ENCODE measurements at regions not wholly inside any gene's neighbourhood (a gene's known extent, or its start where the extent isn't known, plus 50 kb on each side); places are given as distances from the start of the nearest gene placed in this dataset.

DNA sequence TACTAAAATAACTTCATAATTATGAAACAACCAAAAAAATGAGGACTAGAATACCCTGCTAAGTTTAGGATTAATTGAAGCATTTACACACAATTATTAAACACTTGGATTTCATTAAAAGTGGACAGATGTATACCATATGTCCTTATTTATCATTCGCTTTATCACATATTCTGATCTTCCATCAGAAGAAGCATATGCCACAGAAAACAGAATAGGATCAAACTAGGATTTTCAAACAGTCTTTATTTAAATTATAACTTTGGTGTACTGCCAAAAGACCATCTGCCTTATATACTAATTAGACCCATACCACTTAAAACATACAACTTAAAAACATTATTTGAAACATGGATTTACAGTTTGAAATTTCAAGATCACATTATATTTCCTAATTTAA lies 727.1 kb upstream of the KLHL1 start:
- POLR2A ChIA-PET, result no interaction called here
- H3K4me1 Mint-ChIP-seq, result no peaks in the 10 kb centered on the region
- H3K4me3 Mint-ChIP-seq, result no peak overlapping the region
- no peak for DNase-seq
- H3K27me3 Mint-ChIP-seq, result no peaks in the 10 kb centered on the region
- CTCF ChIA-PET, result no interaction called here
- H3K27ac Mint-ChIP-seq, result no peak overlapping the region
- H3K36me3 Mint-ChIP-seq (ENCODE audit: low read depth), result no peaks in the 10 kb centered on the region
- H3K9me3 Mint-ChIP-seq, result no peaks in the 10 kb centered on the region

DNA sequence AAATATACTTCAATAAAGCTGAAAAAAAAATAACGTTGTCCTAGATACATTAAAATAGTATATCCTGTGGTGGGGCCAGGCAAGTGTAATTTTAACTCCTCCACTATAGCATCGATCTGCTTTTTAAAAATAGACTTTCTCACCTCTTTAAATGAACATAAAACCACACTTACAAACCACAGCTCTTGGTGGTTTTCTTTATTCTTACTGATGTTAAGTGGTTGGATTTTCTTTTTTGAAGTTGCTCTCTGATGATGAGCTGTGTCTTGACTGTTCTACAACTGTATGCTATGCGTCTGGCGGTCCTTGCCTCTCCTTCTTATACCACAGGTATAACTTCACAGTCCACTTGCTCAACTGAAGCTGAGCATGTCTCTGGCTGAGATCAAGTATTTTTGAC lies 721.5 kb upstream of the KLHL1 start:
- no peaks in the 10 kb centered on the region for H3K4me1 Mint-ChIP-seq
- ChIA-PET POLR2A (no interaction called here), CTCF (no interaction called here)
- DNase-seq, result no peak
- H3K36me3 Mint-ChIP-seq (ENCODE audit: low read depth), result no peaks in the 10 kb centered on the region
- H3K27me3 Mint-ChIP-seq, result no peaks in the 10 kb centered on the region
- H3K27ac Mint-ChIP-seq, result no peak overlapping the region
- peaks cover 2% of the 10 kb centered on the region for H3K9me3 Mint-ChIP-seq
- no peak overlapping the region for H3K4me3 Mint-ChIP-seq

DNA sequence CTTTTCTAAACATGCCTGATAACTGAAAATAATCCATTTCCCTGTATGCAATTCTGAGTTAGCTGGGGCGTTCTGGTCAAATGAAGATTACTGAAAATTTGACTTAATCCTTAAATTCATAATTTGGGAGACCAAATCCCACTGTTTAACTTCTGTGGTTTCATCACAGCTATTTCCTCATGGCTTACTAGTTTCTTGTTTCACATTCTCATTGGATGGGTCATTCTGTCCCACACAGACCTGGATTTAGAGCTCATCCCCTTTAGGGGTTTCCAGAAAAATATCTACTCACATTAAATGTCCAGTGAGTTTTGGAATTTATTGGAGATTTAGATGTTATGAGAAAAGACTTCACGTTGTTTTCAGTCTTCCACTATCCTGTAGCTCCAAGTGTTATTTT lies 709.3 kb upstream of the KLHL1 start:
- ChIA-PET POLR2A (no interaction called here), CTCF (interaction anchor here (1.8 kb wide), 1 partner anchor 19 kb away, joined by 4 read pairs; no protein-coding TSS in a partner anchor)
- Mint-ChIP-seq H3K27ac (no peak overlapping the region), H3K27me3 (no peaks in the 10 kb centered on the region), H3K4me1 (no peaks in the 10 kb centered on the region), H3K9me3 (peaks cover 2% of the 10 kb centered on the region), H3K4me3 (no peak overlapping the region), H3K36me3 (ENCODE audit: low read depth) (no peaks in the 10 kb centered on the region)
- DNase-seq, result no peak

DNA sequence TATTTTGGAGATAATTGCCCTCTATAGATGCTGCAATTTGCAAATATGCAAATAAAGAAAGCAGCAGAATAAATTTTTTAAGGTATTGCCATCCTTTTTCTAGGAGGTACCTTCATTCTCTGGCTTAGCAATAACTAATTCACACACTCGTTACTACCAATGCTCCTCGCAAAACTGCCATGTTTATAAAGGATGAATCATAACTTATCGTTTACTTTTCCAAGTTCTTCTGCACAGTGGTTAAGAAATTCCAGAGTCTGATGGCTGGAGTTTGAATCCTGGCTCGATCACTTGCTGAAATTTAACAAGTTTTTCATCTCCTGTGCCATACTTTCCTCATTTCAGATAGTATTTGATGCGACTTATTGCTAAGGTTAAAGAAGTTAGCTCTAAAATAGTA lies 708.6 kb upstream of the KLHL1 start:
- Mint-ChIP-seq H3K4me3 (no peak overlapping the region), H3K9me3 (peaks cover 2% of the 10 kb centered on the region), H3K27me3 (no peaks in the 10 kb centered on the region), H3K36me3 (ENCODE audit: low read depth) (no peaks in the 10 kb centered on the region), H3K4me1 (no peaks in the 10 kb centered on the region), H3K27ac (no peak overlapping the region)
- CTCF ChIA-PET, result no interaction called here
- POLR2A ChIA-PET, result no interaction called here
- DNase-seq, result no peak

DNA sequence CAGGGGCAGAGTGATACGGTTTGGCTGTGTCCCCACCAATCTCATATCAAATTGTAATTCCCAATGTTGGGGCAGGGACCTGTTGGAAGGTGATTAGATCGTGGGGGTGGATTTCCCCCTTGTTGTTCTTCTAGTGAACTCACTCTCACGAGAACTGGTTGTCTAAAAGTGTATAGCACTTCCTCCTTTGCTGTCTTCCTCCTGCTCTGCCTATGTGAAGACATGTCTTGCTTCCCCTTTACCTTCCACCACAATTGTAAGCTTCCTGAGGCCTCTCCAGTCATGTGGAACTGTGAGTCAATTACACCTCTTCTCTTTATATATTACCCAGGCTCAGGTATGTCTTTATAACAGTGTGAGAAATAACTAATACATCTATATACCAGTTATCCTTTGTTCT lies 706.4 kb upstream of the KLHL1 start:
- Mint-ChIP-seq H3K27me3 (no peaks in the 10 kb centered on the region), H3K4me1 (no peaks in the 10 kb centered on the region), H3K9me3 (peaks cover 2% of the 10 kb centered on the region), H3K4me3 (no peak overlapping the region), H3K27ac (no peak overlapping the region), H3K36me3 (ENCODE audit: low read depth) (no peaks in the 10 kb centered on the region)
- CTCF ChIA-PET, result no interaction called here
- POLR2A ChIA-PET, result no interaction called here
- DNase-seq, result no peak

DNA sequence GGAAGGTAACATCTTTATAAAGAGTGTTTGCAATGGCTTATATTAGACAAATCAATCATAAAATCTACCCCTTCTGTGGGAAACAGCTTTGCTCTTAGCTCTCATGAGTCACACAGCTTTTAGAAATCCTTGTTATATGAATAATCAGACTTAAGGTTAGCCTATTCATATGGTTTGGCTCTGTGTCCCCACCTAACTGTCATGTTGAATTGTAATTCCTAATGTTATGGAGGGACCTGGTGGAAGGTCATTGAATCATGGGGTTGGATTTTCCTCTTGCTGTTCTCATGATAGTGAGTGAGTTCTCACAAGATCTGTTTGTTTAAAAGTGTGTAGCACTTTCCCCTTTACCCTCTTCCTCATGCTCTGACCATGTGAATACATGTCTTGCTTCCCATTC lies 704.2 kb upstream of the KLHL1 start:
- no peaks in the 10 kb centered on the region for H3K36me3 Mint-ChIP-seq (ENCODE audit: low read depth)

DNA sequence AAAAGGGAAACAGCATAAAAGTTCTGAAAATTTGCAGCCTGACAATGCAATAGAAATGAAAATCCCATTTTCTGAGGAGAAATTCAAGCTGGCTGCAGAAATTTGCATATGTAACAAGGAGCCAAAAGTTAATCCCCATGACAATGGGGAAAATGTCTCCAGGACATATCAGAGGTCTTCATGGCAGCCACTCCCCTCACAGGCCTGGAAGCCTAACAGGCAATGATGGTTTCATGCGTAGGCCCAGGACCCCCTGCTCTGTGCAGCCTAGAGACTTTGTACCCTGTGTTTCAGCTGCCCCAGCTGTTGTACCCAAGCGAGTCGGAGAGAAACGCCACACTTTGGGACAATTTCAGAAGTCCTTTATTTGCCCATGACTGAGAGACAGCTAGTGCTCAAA lies 701.3 kb upstream of the KLHL1 start:
- no peaks in the 10 kb centered on the region for H3K4me1 Mint-ChIP-seq
- no peaks in the 10 kb centered on the region for H3K27me3 Mint-ChIP-seq
- CTCF ChIA-PET, result no interaction called here
- POLR2A ChIA-PET, result no interaction called here
- DNase-seq, result no peak
- H3K9me3 Mint-ChIP-seq, result peaks cover 5% of the 10 kb centered on the region
- H3K4me3 Mint-ChIP-seq, result no peak overlapping the region
- H3K27ac Mint-ChIP-seq, result no peak overlapping the region
- H3K36me3 Mint-ChIP-seq (ENCODE audit: low read depth), result no peaks in the 10 kb centered on the region

More for the DNA sequence above, 704.2 kb upstream of the KLHL1 start:
- H3K27me3 Mint-ChIP-seq, result no peaks in the 10 kb centered on the region
- no peaks in the 10 kb centered on the region for H3K4me1 Mint-ChIP-seq
- no peak overlapping the region for H3K27ac Mint-ChIP-seq
- ChIA-PET CTCF (no interaction called here), POLR2A (no interaction called here)
- H3K4me3 Mint-ChIP-seq, result no peak overlapping the region
- peaks cover 7% of the 10 kb centered on the region for H3K9me3 Mint-ChIP-seq
- no peak for DNase-seq

DNA sequence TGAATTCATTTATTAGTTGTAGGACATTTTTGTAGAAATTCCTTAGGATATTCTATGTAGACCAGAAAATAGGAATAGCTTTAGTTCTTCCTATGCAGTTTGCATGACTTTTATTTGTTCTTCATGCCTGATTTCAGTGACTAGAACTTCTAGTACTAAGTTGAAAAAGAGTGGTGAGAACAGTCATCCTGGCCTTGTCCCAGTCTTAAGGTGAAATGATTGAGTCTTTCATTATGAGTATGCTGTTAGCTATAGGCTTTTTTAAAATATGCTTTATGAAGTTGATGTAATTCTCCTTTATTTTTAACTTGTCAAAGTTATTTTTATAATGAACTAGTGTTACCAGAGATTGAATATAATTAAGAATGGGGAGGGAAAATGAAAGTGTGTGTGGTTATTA lies 690.1 kb upstream of the KLHL1 start:
- Mint-ChIP-seq H3K27ac (no peak overlapping the region), H3K27me3 (no peaks in the 10 kb centered on the region), H3K9me3 (no peaks in the 10 kb centered on the region), H3K4me1 (no peaks in the 10 kb centered on the region), H3K36me3 (ENCODE audit: low read depth) (no peaks in the 10 kb centered on the region), H3K4me3 (no peak overlapping the region)
- ChIA-PET POLR2A (no interaction called here), CTCF (no interaction called here)
- DNase-seq, result no peak

DNA sequence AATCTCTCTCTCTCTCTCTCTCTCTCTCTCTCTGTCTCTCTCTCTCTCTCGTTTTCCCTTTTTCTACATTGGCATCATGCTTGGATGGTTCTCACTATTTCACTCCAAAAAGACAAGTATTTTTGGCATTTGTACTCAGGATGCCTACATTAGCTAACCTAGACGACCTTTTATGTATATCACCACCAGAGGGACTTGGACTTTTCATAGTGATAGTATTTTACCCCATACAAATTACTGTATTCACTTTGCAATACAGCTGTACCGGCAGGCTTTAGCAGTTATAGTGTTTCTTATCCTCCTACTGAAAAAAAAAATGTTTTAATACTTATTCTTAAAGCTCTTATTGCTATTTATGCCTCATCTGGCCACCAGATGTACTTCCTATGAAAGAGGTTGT lies 687.2 kb upstream of the KLHL1 start:
- ChIA-PET POLR2A (no interaction called here), CTCF (interaction anchor here (0.7 kb wide), 1 partner anchor 1207 kb away, joined by 4 read pairs; no protein-coding TSS in a partner anchor)
- Mint-ChIP-seq H3K4me3 (no peak overlapping the region), H3K36me3 (ENCODE audit: low read depth) (no peaks in the 10 kb centered on the region), H3K9me3 (no peaks in the 10 kb centered on the region), H3K4me1 (no peaks in the 10 kb centered on the region), H3K27me3 (no peaks in the 10 kb centered on the region), H3K27ac (no peak overlapping the region)
- DNase-seq, result no peak

DNA sequence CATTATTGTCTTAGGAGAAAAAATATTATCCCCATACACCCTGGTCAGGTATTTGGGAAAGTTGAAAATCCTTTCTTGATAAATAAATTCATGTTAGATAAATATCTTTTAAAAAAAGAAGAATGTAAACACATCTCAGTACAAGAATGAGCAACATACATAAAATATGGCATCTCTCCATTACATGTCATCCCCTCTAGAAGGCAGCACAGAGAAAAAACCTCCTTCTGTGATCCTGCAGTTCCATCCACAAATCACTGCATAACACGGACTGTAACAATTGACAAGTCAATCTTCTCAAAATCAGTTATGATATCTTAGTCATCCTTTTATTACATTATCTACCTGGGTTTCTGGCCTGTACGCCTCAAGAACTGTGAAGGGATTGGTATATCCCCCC lies 683.9 kb upstream of the KLHL1 start:
- Mint-ChIP-seq H3K36me3 (ENCODE audit: low read depth) (no peaks in the 10 kb centered on the region), H3K4me3 (no peak overlapping the region), H3K4me1 (no peaks in the 10 kb centered on the region), H3K9me3 (peaks cover 5% of the 10 kb centered on the region), H3K27ac (no peak overlapping the region), H3K27me3 (no peaks in the 10 kb centered on the region)
- no peak for DNase-seq
- POLR2A ChIA-PET, result no interaction called here
- CTCF ChIA-PET, result no interaction called here

DNA sequence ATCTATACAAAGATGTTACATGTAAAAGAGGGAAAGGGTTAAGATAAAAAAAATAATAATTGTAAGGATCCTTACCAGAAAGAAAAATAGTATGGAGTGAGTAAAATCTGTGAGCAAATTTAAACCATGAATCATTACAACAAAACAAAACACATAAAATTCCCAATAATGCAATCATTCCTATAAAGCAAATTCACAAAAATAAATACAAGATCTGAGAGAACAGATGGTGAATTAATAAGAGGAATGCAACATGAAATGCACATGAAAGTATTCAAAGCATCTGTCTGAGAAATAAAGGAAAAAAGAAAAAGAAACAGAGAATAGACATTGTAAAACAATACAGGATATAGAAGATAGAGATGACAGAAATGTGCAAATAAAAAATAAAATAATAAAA lies 681.5 kb upstream of the KLHL1 start:
- CTCF ChIA-PET, result no interaction called here

DNA sequence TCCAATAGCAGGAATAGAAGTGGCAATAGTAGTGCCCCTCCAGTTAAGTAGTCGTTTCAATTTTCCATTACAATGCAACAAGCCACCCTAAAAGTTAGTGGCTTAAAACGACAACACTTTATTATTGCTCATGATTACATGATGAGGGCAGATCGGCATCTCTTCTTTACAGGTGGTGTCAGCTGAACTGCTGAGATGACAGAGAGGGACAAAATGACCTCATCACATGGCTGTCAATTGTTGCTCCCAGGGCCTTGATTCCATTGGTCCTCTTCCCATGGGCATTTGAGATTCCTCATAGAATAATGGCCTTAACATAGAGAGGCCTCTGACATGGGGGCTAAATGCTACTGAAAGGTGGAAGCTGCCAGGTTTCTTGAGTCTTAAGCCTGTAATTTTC lies 679.8 kb upstream of the KLHL1 start:
- CTCF ChIA-PET, result no interaction called here

More for the DNA sequence above, 681.5 kb upstream of the KLHL1 start:
- DNase-seq, result no peak
- H3K4me3 Mint-ChIP-seq, result no peak overlapping the region
- H3K4me1 Mint-ChIP-seq, result no peaks in the 10 kb centered on the region
- no peaks in the 10 kb centered on the region for H3K36me3 Mint-ChIP-seq (ENCODE audit: low read depth)
- H3K9me3 Mint-ChIP-seq, result peaks cover 5% of the 10 kb centered on the region
- no peak overlapping the region for H3K27ac Mint-ChIP-seq
- H3K27me3 Mint-ChIP-seq, result no peaks in the 10 kb centered on the region
- POLR2A ChIA-PET, result no interaction called here

DNA sequence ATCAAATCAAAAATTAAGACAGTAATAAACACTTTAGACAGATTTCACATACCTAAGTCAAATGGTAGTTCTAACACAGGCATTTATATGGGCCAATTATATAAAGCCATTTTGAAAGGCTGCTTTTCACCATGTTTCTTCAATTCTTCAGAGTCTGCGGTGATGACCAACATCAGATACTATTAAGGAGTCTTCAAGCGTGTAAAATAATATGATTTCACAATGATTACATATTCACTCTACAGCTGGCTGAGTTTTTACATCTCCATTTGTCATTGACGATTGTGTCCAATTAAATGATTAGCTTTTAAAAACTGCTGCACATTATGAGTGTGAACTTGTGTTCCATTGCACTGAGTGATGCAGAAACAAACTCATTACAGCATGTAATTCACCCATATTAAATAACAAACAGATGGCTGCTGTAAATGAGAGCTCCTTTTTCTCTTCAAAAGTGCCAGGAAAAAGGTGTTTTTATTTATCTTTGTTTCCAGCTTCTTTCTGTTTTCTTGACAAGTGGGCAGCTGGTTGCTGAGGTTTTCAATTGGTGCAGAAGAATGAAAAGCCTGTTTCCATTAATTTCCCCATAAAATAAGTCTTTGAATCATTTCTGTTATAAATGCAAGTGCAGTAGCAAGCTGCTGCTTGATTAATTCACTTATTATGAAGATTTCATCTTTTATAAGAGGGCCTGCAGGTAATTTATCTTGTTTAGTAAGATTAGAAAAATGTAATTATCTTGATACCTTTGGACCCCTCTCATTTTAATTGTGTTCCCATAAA lies 676.1 kb upstream of the KLHL1 start:
- Mint-ChIP-seq H3K36me3 (ENCODE audit: low read depth) (no peaks in the 10 kb centered on the region), H3K27ac (no peak overlapping the region), H3K27me3 (no peaks in the 10 kb centered on the region), H3K9me3 (peaks cover 5% of the 10 kb centered on the region), H3K4me3 (no peak overlapping the region), H3K4me1 (no peaks in the 10 kb centered on the region)
- ChIA-PET POLR2A (no interaction called here), CTCF (no interaction called here)
- no peak for DNase-seq

More for the DNA sequence above, 679.8 kb upstream of the KLHL1 start:
- POLR2A ChIA-PET, result no interaction called here
- DNase-seq, result no peak
- Mint-ChIP-seq H3K4me1 (no peaks in the 10 kb centered on the region), H3K4me3 (no peak overlapping the region), H3K36me3 (ENCODE audit: low read depth) (no peaks in the 10 kb centered on the region), H3K27ac (no peak overlapping the region), H3K27me3 (no peaks in the 10 kb centered on the region), H3K9me3 (peaks cover 5% of the 10 kb centered on the region)

DNA sequence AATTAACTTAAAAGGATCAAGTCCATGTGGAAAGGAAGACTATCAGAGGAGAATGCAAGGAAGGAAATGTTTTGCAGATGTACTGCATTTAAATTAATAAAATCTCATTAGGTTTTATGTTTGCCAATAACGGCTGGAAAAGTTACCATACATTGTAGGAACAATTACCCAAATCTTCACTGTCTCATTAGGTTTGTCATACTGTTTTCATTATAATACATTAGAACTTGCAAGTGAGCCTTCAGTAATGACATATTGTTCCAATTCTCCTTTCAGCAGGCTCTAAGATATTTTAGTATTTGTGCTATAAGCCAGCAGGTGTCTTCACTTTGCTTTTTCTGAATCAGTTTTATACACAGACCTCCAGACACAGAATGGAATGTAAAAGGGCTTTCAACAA lies 661.6 kb upstream of the KLHL1 start:
- no peak for DNase-seq
- H3K4me3 Mint-ChIP-seq, result no peak overlapping the region
- no peak overlapping the region for H3K27ac Mint-ChIP-seq
- ChIA-PET POLR2A (no interaction called here), CTCF (no interaction called here)
- H3K9me3 Mint-ChIP-seq, result peaks cover 2% of the 10 kb centered on the region
- no peaks in the 10 kb centered on the region for H3K4me1 Mint-ChIP-seq
- no peaks in the 10 kb centered on the region for H3K36me3 Mint-ChIP-seq (ENCODE audit: low read depth)
- H3K27me3 Mint-ChIP-seq, result no peaks in the 10 kb centered on the region
